GM21786 (cell line): ENCODE measurements at regions not wholly inside any gene's neighbourhood (a gene's known extent, or its start where the extent isn't known, plus 50 kb on each side); places are given as distances from the start of the nearest gene placed in this dataset.

Experiments
- ATAC-seq: cut with Tn5 transposase; IDR thresholded peaks from one replicate; pipeline ENCODE4 v1.9.1; 2021; ENCODE audit not compliant: unreplicated experiment

GRCh38 chr6:40755749-40756452 lies 168.7 kb upstream of the LRFN2 start:
- ATAC-seq = no peak

GRCh38 chr6:40755046-40755681 lies 168.0 kb upstream of the LRFN2 start:
- no peak for ATAC-seq

GRCh38 chr6:40754461-40755045 lies 167.4 kb upstream of the LRFN2 start:
- ATAC-seq = no peak

GRCh38 chr6:40753675-40754448 lies 166.7 kb upstream of the LRFN2 start:
- no peak for ATAC-seq

GRCh38 chr6:40753048-40753447 lies 165.9 kb upstream of the LRFN2 start:
- ATAC-seq = no peak

GRCh38 chr6:40744835-40745234 lies 157.7 kb upstream of the LRFN2 start:
- ATAC-seq = no peak

- no peak for ATAC-seq
These were observed 156.7 kb upstream of the LRFN2 start for GRCh38 chr6:40743690-40744446.

- no peak for ATAC-seq
These were observed 156.1 kb upstream of the LRFN2 start for GRCh38 chr6:40743226-40743625.

GRCh38 chr6:40740518-40740917 lies 153.4 kb upstream of the LRFN2 start:
- ATAC-seq = no peak

GRCh38 chr6:40738551-40739193 lies 151.5 kb upstream of the LRFN2 start:
- ATAC-seq = no peak

GRCh38 chr6:40735521-40735920 lies 148.4 kb upstream of the LRFN2 start:
- ATAC-seq = no peak

- ATAC-seq = no peak
These were observed 148.0 kb upstream of the LRFN2 start for GRCh38 chr6:40735121-40735520.

GRCh38 chr6:40734607-40735006 lies 147.4 kb upstream of the LRFN2 start:
- no peak for ATAC-seq

- no peak for ATAC-seq
These were observed 146.7 kb upstream of the LRFN2 start for GRCh38 chr6:40733770-40734396.

- ATAC-seq = no peak
These were observed 146.1 kb upstream of the LRFN2 start for GRCh38 chr6:40733290-40733689.

GRCh38 chr6:40732878-40733277 lies 145.7 kb upstream of the LRFN2 start:
- ATAC-seq = no peak

GRCh38 chr6:40728643-40729042 lies 141.5 kb upstream of the LRFN2 start:
- ATAC-seq = no peak

- no peak for ATAC-seq
These were observed 140.1 kb upstream of the LRFN2 start for GRCh38 chr6:40727271-40727670.

- no peak for ATAC-seq
These were observed 139.7 kb upstream of the LRFN2 start for GRCh38 chr6:40726853-40727252.

- no peak for ATAC-seq
These were observed 138.2 kb upstream of the LRFN2 start for GRCh38 chr6:40725390-40725789.
